GM12865 (cell line): ENCODE measurements at regions not wholly inside any gene's neighbourhood (a gene's known extent, or its start where the extent isn't known, plus 50 kb on each side); places are given as distances from the start of the nearest gene placed in this dataset.

ENCODE experiments used
- DNase-seq: peaks from one replicate; pipeline ENCODE4 v3.0.0; 2010; ENCODE audit warnings: low read depth
- H3K4me3 ChIP-seq: 2 replicates; pipeline ENCODE4 v1.5.1; 2011; ENCODE audit warnings: mild to moderate bottlenecking, low read depth, low read length, control low read depth
- CTCF ChIP-seq: IDR thresholded peaks from 2 replicates; pipeline ENCODE4 v1.5.1; 2011; ENCODE audit warnings: low read length, control low read depth, low read depth, inconsistent platforms; ENCODE audit not compliant: insufficient read depth; ENCODE audit errors: missing control alignments

- no peak for DNase-seq
- H3K4me3 ChIP-seq, result no peak overlapping the region
- TF ChIP-seq CTCF, result no peak
These were observed 76.1 kb upstream of the TRDN start for GRCh38 chr6:123712831-123713230.

GRCh38 chr6:123702943-123703342 lies 66.2 kb upstream of the TRDN start:
- no peak overlapping the region for H3K4me3 ChIP-seq
- TF ChIP-seq CTCF, result no peak
- no peak for DNase-seq

- no peak for TF ChIP-seq CTCF
- DNase-seq, result peak; percentile 9
- H3K4me3 ChIP-seq, result no peak overlapping the region
These were observed 51.1 kb upstream of the TRDN start for GRCh38 chr6:123687864-123688263.
